ENCODE measurements at regions not wholly inside any gene's neighbourhood (a gene's known extent, or its start where the extent isn't known, plus 50 kb on each side); places are given as distances from the start of the nearest gene placed in this dataset.

DNA sequence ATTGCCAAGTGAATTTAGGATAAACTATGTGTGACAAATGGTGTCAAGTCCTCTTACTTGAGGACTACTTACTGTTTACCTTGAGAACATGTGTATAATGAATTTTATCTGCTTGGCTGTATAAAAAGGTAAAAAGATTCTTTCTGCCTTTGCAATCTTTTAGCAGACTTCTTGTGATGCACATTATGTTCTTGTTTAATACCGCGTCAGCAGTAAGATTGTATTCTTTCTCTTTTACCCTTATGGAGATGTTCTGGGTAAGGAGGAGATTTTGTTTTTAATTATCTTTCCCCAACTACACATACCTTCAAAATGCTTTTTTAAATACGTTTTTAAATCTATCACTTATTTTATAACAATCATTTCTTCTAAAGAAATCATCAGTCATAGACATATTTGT lies 1166.4 kb upstream of the CNTN5 start:
- H3K27ac Mint-ChIP-seq, result no peak overlapping the region
- H3K27me3 Mint-ChIP-seq (ENCODE audit: insufficient read depth), result no peaks in the 10 kb centered on the region
- TF ChIP-seq, protein P1, sequence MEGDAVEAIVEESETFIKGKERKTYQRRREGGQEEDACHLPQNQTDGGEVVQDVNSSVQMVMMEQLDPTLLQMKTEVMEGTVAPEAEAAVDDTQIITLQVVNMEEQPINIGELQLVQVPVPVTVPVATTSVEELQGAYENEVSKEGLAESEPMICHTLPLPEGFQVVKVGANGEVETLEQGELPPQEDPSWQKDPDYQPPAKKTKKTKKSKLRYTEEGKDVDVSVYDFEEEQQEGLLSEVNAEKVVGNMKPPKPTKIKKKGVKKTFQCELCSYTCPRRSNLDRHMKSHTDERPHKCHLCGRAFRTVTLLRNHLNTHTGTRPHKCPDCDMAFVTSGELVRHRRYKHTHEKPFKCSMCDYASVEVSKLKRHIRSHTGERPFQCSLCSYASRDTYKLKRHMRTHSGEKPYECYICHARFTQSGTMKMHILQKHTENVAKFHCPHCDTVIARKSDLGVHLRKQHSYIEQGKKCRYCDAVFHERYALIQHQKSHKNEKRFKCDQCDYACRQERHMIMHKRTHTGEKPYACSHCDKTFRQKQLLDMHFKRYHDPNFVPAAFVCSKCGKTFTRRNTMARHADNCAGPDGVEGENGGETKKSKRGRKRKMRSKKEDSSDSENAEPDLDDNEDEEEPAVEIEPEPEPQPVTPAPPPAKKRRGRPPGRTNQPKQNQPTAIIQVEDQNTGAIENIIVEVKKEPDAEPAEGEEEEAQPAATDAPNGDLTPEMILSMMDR (IDR thresholded peaks at IDR 0.05), result no peak
- no peaks in the 10 kb centered on the region for H3K36me3 Mint-ChIP-seq (ENCODE audit: low read depth)
- H3K4me3 Mint-ChIP-seq, result no peak overlapping the region
- H3K9me3 Mint-ChIP-seq, result no peaks in the 10 kb centered on the region
- DNase-seq, result no peak
- H3K4me1 Mint-ChIP-seq (ENCODE audit: low read depth), result no peaks in the 10 kb centered on the region

DNA sequence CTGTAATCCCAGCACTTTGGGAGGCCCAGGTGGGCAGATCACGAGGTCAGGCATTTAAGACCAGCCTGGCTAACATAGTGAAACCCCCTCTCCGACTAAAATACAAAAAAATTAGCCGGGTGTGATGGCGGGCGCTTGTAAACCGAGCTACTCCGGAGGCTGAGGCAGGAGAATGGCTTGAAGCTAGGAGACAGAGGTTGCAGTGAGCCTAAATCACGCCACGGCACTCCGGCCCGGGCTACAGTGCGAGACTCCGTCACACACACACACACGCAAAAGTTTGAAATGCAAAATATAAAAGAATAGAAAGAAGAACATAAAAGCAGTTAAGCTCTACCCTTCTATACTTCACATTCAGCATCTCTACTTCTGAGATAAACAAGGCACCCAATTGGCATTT lies 1165.9 kb upstream of the CNTN5 start:
- DNase-seq, result no peak
- H3K4me3 Mint-ChIP-seq, result no peak overlapping the region
- H3K27ac Mint-ChIP-seq, result no peak overlapping the region
- no peaks in the 10 kb centered on the region for H3K9me3 Mint-ChIP-seq
- no peaks in the 10 kb centered on the region for H3K27me3 Mint-ChIP-seq (ENCODE audit: insufficient read depth)
- H3K4me1 Mint-ChIP-seq (ENCODE audit: low read depth), result no peaks in the 10 kb centered on the region
- TF ChIP-seq, protein P1 (IDR thresholded peaks at IDR 0.05), result no peak
- H3K36me3 Mint-ChIP-seq (ENCODE audit: low read depth), result no peaks in the 10 kb centered on the region

DNA sequence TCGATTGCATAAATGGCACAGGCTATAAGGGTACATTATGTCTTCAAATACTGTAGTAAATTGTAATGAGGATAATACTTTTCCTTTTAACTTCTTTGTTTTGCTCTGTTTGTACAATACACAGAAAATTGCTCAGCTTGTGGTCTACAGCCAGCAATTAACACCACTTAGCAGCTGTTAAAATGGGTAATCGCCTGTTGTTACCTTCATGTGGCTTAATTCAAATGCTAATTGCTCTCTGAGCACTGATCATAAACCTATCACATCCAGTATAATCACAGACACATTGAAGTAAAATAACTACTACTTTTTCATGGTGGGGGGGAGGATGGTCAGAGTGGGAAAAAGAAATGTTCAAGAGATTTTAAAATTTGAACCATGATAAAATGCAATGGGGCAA lies 1164.1 kb upstream of the CNTN5 start:
- Mint-ChIP-seq H3K27me3 (ENCODE audit: insufficient read depth) (no peaks in the 10 kb centered on the region), H3K27ac (no peak overlapping the region), H3K36me3 (ENCODE audit: low read depth) (no peaks in the 10 kb centered on the region), H3K4me3 (no peak overlapping the region), H3K4me1 (ENCODE audit: low read depth) (no peaks in the 10 kb centered on the region), H3K9me3 (no peaks in the 10 kb centered on the region)
- TF ChIP-seq, protein P1 (IDR thresholded peaks at IDR 0.05), result no peak
- DNase-seq, result no peak

DNA sequence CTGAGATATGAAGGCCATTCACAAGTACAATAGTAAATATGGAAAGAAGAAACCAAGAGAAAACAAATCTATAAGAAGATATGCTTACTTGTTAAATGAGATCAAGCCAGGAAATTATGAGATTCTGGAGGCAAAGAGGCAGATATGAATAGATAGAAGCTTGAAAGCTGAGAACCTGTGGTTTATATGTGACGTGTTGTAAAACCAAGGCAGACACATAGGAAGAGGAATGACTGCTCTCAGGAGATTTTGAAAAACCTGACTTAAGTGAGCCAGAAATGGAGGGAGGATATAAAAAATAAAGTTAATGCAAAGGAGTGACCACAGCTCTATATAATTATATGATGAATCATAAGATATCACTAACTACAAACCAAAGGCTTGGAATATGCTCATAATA lies 1160.5 kb upstream of the CNTN5 start:
- Mint-ChIP-seq H3K27ac (no peak overlapping the region), H3K36me3 (ENCODE audit: low read depth) (no peaks in the 10 kb centered on the region), H3K27me3 (ENCODE audit: insufficient read depth) (no peaks in the 10 kb centered on the region), H3K4me1 (ENCODE audit: low read depth) (no peaks in the 10 kb centered on the region), H3K9me3 (no peaks in the 10 kb centered on the region), H3K4me3 (no peak overlapping the region)
- DNase-seq, result no peak
- TF ChIP-seq, protein P1 (IDR thresholded peaks at IDR 0.05), result no peak

DNA sequence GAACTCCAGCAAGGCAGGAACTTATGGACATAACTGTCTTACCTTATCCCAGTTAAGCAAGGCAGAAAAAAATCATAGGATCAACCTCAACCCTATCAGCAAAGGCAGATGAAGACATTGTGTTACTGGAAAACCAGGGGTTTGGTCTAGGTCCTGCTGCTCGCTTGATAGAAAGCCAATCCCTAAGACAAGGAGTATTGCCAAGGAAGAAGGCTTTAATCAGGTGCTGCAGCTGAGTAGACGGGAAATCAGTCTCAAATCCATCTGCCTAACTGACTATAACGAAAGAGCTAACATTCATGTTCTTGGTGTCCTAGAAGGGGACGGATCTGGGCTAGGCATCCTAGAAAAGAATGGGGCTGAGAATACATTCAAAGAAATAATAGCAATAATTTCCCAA lies 1158.7 kb upstream of the CNTN5 start:
- Mint-ChIP-seq H3K4me3 (no peak overlapping the region), H3K9me3 (no peaks in the 10 kb centered on the region), H3K4me1 (ENCODE audit: low read depth) (no peaks in the 10 kb centered on the region), H3K27ac (no peak overlapping the region), H3K27me3 (ENCODE audit: insufficient read depth) (no peaks in the 10 kb centered on the region), H3K36me3 (ENCODE audit: low read depth) (no peaks in the 10 kb centered on the region)
- TF ChIP-seq, protein P1 (IDR thresholded peaks at IDR 0.05), result no peak
- no peak for DNase-seq

DNA sequence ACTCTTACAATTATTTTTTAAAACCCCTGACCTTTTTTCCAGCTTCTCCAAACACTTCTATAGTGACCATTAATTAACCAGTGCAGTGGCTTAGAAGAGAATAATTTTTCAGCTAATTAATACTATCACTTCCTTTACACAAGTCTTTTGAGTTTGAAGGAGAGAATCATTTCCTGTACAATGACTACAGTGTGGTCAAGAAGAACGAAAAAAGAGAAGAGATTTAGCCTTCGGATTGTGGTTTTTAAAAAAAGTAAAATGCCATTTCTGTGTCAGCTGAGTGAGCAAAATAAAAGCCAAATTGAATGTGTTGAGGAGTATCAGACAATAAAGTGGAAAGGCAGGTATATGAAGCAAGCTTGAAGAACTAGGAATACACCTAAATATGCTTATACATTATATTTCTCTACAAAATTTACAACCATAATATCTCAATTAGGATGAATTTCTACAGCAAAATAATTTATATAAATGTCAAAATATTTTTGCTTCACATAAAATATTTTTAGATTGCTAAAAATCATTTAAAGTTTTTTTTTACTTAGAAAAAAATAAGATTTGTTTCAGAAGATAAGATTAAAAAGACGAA lies 1155.2 kb upstream of the CNTN5 start:
- peaks cover 4% of the 10 kb centered on the region; the same call in 1 of the 2 replicates for H3K36me3 Mint-ChIP-seq (ENCODE audit: low read depth)
- H3K4me1 Mint-ChIP-seq (ENCODE audit: low read depth), result no peaks in the 10 kb centered on the region
- DNase-seq, result no peak
- H3K27ac Mint-ChIP-seq, result no peak overlapping the region
- H3K9me3 Mint-ChIP-seq, result peaks cover 9% of the 10 kb centered on the region
- no peaks in the 10 kb centered on the region for H3K27me3 Mint-ChIP-seq (ENCODE audit: insufficient read depth)
- no peak overlapping the region for H3K4me3 Mint-ChIP-seq
- TF ChIP-seq, protein P1 (IDR thresholded peaks at IDR 0.05), result no peak
